HEK293 (cell line): ENCODE measurements at regions not wholly inside any gene's neighbourhood (a gene's known extent, or its start where the extent isn't known, plus 50 kb on each side); places are given as distances from the start of the nearest gene placed in this dataset.

Source experiments
- ZNF311 ChIP-seq: fragments of 450-650 bp; formaldehyde crosslinking; IDR thresholded peaks from 2 replicates; pipeline ENCODE4 v1.5.1; 2017; ENCODE audit warnings: missing biosample characterization, missing genetic modification characterization, borderline replicate concordance
- ZNF670 ChIP-seq: fragments of 450-650 bp; formaldehyde crosslinking; IDR thresholded peaks from 2 replicates; pipeline ENCODE4 v1.5.1; 2016; ENCODE audit warnings: missing biosample characterization, missing genetic modification characterization, low read depth
- TF ChIP-seq, protein P1 (sequence below): fragments of 450-650 bp; formaldehyde crosslinking; IDR thresholded peaks from 2 replicates; pipeline ENCODE4 v1.5.1; 2016; ENCODE audit warnings: missing biosample characterization, missing genetic modification characterization
- TF ChIP-seq, protein P2 (sequence below): fragments of 450-650 bp; formaldehyde crosslinking; IDR thresholded peaks from 2 replicates; pipeline ENCODE4 v1.5.1; 2016; ENCODE audit warnings: missing biosample characterization, missing genetic modification characterization
- TF ChIP-seq, protein P3 (sequence below): fragments of 450-650 bp; formaldehyde crosslinking; IDR thresholded peaks from 2 replicates; pipeline ENCODE4 v1.5.1; 2016; ENCODE audit warnings: missing biosample characterization, missing genetic modification characterization
- TF ChIP-seq, protein P4 (sequence below): fragments of 450-650 bp; formaldehyde crosslinking; IDR thresholded peaks from 2 replicates; pipeline ENCODE4 v1.5.0; 2017; ENCODE audit warnings: missing biosample characterization, missing genetic modification characterization, borderline replicate concordance

DNA sequence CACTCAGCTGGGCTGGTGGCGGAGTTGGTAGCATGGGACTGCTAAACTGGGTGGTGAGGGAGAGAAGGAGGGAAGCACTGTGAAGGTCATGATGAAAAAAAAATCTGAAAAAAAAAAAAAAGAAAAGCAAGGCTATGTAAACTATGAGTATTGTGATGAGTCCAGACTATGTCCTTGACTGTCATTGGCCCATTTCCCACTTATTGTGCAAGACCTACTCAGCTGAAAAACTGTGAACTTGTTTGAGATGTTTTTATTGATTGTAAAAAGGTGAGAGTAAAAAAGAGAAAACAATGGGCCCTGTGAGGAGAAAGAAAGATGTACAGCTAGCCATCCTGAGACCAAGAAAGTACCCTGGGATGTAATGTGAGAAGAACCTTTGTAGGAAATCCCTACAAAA is 798.4 kb upstream of the TENM4 start:
- TF ChIP-seq, protein P1, sequence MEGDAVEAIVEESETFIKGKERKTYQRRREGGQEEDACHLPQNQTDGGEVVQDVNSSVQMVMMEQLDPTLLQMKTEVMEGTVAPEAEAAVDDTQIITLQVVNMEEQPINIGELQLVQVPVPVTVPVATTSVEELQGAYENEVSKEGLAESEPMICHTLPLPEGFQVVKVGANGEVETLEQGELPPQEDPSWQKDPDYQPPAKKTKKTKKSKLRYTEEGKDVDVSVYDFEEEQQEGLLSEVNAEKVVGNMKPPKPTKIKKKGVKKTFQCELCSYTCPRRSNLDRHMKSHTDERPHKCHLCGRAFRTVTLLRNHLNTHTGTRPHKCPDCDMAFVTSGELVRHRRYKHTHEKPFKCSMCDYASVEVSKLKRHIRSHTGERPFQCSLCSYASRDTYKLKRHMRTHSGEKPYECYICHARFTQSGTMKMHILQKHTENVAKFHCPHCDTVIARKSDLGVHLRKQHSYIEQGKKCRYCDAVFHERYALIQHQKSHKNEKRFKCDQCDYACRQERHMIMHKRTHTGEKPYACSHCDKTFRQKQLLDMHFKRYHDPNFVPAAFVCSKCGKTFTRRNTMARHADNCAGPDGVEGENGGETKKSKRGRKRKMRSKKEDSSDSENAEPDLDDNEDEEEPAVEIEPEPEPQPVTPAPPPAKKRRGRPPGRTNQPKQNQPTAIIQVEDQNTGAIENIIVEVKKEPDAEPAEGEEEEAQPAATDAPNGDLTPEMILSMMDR (tag by site-specific recombination) = no peak
- no peak for TF ChIP-seq ZNF311 (tag by site-specific recombination)
- TF ChIP-seq, protein P2, sequence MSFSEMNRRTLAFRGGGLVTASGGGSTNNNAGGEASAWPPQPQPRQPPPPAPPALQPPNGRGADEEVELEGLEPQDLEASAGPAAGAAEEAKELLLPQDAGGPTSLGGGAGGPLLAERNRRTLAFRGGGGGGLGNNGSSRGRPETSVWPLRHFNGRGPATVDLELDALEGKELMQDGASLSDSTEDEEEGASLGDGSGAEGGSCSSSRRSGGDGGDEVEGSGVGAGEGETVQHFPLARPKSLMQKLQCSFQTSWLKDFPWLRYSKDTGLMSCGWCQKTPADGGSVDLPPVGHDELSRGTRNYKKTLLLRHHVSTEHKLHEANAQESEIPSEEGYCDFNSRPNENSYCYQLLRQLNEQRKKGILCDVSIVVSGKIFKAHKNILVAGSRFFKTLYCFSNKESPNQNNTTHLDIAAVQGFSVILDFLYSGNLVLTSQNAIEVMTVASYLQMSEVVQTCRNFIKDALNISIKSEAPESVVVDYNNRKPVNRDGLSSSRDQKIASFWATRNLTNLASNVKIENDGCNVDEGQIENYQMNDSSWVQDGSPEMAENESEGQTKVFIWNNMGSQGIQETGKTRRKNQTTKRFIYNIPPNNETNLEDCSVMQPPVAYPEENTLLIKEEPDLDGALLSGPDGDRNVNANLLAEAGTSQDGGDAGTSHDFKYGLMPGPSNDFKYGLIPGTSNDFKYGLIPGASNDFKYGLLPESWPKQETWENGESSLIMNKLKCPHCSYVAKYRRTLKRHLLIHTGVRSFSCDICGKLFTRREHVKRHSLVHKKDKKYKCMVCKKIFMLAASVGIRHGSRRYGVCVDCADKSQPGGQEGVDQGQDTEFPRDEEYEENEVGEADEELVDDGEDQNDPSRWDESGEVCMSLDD (tag by site-specific recombination) = no peak
- no peak for TF ChIP-seq ZNF670 (tag by site-specific recombination)
- TF ChIP-seq, protein P3, sequence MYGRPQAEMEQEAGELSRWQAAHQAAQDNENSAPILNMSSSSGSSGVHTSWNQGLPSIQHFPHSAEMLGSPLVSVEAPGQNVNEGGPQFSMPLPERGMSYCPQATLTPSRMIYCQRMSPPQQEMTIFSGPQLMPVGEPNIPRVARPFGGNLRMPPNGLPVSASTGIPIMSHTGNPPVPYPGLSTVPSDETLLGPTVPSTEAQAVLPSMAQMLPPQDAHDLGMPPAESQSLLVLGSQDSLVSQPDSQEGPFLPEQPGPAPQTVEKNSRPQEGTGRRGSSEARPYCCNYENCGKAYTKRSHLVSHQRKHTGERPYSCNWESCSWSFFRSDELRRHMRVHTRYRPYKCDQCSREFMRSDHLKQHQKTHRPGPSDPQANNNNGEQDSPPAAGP (tag by site-specific recombination) = no peak
- TF ChIP-seq, protein P4, sequence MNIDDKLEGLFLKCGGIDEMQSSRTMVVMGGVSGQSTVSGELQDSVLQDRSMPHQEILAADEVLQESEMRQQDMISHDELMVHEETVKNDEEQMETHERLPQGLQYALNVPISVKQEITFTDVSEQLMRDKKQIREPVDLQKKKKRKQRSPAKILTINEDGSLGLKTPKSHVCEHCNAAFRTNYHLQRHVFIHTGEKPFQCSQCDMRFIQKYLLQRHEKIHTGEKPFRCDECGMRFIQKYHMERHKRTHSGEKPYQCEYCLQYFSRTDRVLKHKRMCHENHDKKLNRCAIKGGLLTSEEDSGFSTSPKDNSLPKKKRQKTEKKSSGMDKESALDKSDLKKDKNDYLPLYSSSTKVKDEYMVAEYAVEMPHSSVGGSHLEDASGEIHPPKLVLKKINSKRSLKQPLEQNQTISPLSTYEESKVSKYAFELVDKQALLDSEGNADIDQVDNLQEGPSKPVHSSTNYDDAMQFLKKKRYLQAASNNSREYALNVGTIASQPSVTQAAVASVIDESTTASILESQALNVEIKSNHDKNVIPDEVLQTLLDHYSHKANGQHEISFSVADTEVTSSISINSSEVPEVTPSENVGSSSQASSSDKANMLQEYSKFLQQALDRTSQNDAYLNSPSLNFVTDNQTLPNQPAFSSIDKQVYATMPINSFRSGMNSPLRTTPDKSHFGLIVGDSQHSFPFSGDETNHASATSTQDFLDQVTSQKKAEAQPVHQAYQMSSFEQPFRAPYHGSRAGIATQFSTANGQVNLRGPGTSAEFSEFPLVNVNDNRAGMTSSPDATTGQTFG (tag by site-specific recombination) = no peak
